Activated CD4-positive, CD25-positive, alpha-beta regulatory T cell treated with anti-CD3 and anti-CD28 coated beads, Interleukin-2, amount 50 U/mL, for 24 hours (primary cell): ENCODE measurements at regions not wholly inside any gene's neighbourhood (a gene's known extent, or its start where the extent isn't known, plus 50 kb on each side); places are given as distances from the start of the nearest gene placed in this dataset.
"Not testable (repeated sequence)": the region's sequence is repeated elsewhere in the genome, so short reads cannot be mapped to it uniquely, and the experiment has no call there.

Source experiments
- ATAC-seq, 2 donors: fragments of 150-1000 bp; cut with Tn5 transposase; one replicate each; pipeline ENCODE4 v1.10.0; 2021; ENCODE audit warnings: mild to moderate bottlenecking in 1 of 2, moderate library complexity in 1 of 2

DNA sequence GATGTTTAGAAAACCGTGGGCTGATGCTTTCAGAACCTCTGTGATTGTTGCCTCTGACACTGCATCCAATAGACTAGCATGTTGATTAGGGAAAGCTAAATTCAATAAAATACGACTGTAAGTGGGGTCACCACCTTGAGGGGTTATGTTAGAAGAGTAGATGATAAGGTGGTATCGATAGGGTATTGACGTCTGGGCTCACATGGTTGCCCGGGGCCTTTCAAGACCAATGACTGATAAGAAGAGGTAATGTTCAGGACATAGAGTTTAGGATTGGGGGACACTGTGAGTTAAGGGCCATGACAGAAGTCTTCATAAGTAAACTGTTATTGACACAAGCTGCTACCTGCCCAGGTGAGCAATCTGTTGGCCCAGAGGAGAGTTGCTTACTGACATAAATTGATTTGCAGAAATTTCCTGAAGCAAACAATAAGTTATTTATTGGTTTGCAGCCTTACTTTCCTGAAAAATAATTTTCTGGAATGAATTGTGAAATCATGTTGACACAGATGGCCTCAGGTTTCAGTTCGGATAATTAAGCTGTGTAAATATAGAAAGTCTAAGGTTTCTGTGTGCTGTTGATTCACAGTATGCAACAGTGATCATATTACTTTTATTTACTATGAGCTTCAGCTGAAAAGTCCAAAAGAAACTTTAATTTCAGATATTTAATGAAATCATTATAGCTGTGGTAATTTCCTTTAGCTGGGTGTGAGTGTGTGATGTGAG, 289.9 kb upstream of the PRSS16 start:
- ATAC-seq, result not testable (repeated sequence)

DNA sequence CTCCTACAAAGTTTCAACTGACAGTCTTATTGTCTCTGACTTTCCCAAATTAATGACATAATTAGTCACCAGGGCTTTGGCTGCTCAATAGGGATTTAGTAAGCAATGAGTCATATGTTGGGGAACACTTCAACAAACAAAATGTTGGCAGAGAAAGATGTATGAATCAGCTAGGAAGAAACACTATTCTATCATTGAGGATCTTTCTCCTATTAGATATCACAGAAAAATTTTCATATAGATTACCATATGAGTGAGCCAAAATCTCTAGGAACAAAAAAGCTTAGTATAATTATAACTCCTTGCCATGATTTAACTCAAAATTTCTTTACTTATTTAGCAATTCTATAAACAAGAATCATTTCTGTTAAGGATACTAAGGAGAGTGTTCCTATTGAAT, 286.3 kb upstream of the PRSS16 start:
- ATAC-seq, result not testable (repeated sequence)

DNA sequence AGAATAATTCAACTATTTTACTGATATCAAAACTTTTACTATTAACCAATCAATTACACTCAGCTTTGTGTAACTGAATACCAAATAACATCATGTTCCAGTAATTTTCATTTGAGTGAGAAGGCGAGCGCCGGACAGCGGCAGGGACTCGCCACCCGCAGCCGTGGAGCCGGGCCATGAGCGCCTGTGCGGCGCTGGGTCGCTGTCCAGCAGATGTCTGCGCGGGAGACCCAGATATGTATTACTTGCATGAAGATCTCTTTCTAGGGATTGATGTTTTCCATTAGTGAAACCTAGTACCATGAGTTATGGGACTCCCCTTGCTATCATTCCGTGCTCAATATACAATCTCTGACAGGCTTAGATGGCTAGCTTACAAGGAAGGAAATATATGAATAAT, 245.1 kb upstream of the PRSS16 start:
- no peak for ATAC-seq

DNA sequence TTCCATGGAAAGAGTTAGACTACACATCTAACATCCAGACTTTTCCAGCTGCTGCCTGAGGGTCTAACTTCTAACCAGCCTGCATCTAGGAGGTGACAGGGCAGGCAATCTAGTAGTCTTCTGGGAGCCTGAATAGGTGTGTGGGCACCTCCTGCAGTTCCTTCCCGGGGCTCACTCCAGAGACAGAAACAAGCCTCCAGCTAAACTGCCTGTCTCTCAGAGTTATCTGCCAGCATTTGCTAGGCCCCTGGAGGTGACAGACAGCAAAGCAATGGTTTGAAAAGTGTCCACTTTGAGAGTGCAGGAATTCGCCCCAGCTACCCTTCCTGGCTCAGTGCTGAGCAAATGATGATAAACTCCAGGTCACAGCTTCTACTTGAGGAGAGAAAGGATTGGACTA, 240.5 kb upstream of the PRSS16 start:
- no peak for ATAC-seq

DNA sequence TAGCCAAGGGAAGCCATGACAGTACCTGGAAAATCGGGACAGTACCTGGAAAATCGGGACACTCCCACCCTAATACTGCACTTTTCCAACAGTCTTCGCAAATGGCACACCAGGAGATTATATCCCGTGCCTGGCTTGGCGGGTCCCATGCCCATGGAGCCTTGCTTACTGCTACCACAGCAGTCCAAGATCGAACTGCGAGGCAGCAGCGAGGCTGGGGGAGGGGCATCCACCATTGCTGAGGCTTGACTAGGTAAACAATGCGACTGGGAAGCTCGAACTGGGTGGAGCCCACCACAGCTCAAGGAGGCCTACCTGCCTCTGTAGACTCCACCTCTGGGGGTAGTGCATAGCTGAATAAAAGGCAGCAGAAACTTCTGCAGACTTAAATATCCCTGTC, 238.9 kb upstream of the PRSS16 start:
- not testable (repeated sequence) for ATAC-seq

DNA sequence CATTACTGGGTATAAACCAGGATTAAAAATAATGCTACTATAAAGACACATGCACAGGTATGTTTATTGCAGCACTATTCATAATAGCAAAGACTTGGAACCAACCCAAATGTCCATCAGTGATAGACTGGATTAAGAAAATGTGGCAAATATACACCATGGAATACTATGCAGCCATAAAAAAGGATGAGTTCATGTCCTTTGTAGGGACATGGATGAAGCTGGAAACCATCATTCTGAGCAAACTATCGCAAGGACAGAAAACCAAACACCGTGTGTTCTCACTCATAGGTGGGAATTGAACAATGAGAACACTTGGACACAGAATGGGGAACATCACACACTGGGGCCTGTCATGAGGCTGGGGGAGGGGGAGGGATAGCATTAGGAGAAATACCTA, 233.4 kb upstream of the PRSS16 start:
- ATAC-seq, result not testable (repeated sequence)

DNA sequence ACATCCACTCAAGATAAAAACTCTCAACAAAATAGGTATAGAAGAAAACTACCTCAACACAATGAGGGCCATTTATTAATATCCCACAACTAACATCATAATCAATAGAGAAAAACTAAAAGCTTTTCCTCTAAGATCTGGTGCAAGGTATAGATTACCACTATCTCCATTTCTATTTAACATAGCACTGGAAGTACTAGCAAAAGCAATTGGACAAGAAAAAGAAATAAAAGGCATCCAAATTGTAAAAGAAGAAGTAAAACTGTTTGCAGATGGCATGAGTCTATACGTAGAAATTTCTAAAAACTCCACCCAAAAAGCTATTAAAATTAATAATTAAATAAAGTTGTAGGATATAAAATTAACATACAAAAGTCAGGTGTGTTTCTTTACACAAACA, 230.8 kb upstream of the PRSS16 start:
- no peak for ATAC-seq

DNA sequence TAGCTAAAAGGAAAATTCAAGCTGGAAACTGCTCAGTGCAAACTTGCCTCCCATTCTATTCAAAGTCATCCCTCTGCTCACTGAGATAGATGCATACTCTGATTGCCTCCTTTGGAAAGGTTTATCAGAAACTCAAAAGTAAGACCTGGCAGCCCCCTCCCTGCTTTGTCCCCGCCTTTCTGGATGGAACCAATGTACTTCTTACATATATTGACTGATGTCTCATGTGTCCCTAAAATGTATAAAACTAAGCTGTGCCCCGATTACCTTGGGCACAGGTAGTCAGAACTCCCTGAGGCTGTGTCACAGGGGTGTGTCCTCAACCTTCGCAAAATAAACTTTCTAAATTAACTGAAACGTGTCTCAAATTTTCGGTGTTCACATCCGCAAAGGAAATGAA, 229.1 kb upstream of the PRSS16 start:
- ATAC-seq, result not testable (repeated sequence)

DNA sequence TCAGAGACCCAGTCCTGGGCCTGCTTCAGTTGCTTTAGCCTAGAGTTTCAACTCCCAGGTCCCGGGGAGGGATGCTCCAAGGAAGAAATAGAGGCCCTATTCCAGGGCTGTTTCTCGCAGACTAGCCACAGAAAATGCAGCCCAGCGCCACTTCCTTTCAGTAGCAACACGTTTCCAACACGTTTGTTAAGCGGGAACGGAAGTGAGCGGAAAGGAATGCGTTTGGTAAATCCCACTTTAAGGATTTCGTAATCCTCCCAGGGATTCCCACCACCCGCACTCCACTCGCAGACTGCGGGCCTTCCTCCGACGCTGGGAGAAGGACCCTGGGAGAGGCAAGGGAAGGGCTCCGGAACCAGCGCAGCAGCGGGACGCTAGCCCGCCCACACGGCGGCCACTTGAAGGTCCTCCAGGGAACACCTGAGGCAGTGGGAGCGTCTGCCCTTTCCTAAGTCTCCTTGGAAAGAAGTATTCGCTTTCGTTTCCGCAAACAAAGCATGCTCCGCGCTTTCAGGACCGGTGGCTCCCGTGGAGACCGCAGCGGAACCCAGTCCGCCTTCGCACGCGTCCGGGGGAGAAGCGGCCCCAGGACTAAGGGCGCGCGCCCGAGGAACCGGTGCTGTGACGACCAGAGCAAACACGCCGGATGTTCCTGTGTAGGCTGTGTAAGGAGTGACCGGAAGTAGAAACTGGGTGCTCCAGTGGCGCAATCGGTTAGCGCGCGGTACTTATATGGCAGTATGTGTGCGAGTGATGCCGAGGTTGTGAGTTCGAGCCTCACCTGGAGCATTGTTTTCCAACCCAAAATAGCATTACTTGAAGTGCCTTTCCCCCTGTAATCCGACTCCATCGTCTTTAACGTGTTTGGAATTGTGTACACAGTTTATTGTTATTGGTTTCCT, 227.6 kb upstream of the PRSS16 start:
- ATAC-seq, result peak; percentile 65 to 76

DNA sequence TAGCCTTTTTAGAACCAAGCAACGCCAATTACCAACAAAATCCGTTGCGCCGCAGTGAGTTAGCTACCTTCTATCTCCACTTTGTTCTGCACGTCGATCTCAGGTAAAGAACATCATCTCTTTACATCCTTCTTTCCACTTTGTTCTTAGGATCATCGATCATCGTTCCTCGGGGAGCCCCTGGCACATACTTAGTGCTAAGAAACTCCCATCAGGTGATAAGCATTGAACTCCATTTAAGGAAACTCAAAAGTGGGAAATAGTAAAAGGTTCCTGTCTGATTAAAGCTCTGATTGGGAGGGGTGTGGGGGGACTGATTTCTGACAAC, 227.0 kb upstream of the PRSS16 start:
- ATAC-seq, result no peak

DNA sequence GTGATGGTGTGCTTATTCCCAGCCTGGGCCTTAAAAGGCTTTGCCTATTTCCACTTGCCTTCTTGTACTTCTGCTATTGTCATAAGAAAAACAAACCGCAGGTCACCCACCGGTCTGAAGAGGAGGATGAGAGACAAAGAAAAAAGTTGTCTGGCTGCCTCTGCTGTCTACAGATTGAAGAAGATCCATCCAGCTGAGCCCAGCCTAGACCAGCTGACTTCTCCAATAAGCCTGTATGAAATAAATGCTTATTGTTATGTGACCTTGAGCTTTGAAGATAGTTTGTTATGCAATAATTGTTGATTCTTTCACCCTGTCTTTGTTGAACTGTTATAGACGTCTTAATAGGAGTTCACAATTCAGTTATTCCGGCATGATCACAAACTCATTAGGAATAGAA, 223.8 kb upstream of the PRSS16 start:
- ATAC-seq, result no peak

DNA sequence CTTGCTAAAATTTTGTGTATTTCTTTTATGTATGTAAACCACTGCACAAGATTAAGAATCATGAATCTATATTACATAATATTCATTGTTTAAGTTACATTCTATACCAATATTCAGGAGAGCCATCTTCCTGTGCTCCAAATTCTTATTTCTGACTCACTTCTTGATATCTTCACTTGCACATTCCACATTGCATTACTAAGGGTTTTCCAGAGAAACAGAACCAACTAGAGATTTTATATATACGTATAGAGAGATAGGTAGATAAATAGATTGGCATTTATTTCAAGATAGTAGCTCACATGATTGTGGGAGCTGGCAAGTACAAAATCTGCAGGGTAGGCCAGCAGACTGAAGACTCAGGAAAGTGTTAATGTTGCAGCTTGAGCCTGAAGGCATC, 222.2 kb upstream of the PRSS16 start:
- ATAC-seq, result no peak

DNA sequence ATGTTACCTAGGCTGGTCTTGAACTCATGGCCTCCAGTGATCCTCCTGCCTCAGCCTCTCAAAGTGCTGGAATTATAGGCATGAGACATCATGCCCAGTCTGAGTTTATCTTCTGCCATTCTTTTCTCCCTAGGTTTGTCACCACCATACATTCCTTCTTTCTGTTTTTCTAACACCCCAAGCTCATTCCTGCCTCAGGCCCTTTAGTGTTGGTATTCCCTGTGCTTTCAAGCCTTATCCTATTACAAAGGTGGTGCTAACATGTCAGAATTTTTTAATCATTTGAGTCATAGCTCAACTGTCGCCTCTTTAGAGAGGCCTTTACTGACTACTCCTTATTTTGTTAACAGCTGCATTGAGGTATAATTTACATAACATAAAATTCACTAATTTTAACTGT, 221.1 kb upstream of the PRSS16 start:
- ATAC-seq, result no peak

DNA sequence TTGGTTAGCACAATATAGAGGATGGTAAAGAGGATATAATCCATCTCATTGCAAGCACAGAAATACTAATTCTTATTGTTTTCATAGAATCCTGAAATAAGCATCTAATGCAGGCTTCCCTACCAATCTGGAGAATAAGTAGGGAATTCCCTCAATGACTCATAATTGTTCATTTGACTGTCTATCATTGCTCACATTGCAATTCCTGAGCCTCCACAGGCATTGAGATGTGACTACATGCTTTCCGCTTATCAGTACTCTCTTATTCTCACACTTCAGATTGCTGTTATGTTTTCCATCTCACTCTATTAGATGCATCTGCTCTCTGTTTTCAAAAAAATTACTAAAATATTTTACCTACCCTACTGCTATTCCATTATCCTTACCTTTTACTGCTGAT, 216.2 kb upstream of the PRSS16 start:
- no peak for ATAC-seq

DNA sequence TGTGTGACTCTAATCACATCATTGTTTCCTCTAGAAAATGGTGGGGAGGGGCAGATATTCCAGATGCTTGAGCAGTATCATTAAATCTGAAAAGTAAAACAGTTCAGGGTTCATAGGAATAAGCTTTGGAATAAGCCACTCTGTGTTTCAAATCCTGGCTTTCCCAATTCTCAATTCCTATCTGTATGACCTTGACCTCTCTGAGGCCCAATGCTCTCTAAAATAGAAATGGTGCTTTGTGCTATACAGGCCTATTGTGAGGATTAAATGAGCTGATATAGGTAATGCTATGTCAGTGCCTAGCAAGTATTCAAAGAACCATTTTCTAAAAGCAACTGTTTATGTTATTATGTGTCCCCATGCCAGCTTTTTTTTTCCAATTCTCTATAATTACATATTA, 209.0 kb upstream of the PRSS16 start:
- no peak for ATAC-seq

DNA sequence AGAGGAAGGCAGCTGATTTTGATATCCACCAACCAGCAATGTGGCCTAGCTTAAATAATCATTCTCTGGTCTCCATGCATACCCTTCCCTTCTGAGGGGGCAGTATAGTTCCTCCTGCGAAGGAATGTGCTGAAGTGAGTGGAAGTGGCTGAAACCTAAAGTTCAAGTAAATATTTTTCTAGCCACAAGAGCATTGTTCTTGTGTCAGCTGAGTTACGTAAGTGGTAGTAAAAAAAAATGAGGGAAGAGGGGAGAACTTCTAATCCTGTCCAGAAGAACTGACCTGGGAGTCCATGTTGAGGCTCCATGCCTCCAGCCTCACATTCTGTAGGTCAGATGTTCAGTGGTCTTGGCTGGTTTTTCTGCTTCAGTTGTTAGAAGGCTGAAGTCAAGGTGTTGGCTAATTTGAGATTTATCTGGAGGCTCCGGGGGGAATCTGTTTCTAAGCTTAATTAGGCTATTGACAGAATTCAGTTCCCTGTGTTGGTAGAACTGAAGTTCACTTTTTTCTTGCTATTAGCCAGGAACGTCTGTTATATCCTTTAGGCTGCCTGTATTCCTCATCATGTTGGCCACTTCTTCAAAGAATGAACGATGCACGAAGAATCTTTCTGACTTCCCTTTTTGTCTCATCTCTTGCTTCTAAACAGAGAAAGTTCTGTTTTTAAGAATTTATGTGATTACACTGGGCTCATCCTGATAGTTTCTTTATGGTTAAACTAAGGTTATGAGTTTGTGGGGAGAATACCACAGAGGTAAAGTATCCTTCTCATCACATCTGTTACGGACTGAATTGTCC, 207.1 kb upstream of the PRSS16 start:
- no peak for ATAC-seq

DNA sequence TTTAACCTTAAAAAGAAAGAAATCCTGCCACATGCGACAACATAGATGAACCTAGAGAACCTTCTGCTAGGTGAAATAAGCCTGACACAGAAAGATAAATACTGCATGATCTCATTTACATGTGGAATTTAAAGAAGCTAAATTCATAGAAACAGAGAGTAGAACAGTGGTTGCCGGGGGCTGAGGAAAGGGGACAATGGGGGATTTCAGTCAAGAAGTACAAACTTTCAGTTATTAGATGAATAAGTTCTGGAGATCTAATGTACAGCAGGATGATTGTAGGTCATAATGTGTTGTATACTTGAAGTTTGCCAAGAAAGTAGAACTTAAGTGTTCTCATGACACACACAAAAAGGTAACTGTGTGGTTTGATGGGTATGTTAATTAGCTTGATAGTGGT, 204.3 kb upstream of the PRSS16 start:
- no peak for ATAC-seq

DNA sequence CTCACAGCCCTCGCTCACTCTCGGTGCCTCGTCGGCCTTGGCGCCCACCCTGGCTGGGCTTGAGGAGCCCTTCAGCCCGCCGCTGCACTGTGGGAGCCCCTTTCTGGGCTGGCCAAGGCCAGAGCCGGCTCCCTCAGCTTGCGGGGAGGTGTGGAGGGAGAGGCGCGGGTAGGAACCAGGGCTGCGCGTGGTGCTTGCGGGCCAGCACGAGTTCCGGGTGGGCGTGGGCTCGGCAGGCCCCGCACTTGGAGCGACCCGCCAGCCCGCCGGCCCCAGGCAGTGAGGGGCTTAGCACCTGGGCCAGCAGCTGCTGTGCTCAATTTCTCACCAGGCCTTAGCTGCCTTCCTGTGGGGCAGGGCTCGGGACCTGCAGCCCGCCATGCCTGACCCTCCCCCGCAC, 202.4 kb upstream of the PRSS16 start:
- ATAC-seq, result not testable (repeated sequence)

DNA sequence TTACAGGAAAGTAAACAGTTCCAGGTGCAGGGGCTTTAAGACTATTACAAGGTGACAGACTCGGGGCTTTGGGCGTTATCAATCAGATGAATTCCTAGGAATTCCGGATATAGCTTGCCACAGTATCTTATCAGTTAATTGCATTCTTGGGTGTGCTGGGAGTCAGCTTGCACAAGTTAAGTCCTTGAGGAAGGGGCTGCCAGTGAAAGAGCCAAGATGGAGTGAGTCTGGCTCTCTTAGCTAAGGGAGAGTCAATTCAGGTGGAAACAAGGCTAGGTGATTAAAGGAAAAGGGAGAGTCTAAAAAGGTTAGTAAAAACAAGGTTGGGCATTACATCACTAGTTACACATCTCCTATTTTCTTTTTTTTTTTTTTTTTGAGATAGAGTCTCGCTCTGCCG, 199.8 kb upstream of the PRSS16 start:
- ATAC-seq, result not testable (repeated sequence)

DNA sequence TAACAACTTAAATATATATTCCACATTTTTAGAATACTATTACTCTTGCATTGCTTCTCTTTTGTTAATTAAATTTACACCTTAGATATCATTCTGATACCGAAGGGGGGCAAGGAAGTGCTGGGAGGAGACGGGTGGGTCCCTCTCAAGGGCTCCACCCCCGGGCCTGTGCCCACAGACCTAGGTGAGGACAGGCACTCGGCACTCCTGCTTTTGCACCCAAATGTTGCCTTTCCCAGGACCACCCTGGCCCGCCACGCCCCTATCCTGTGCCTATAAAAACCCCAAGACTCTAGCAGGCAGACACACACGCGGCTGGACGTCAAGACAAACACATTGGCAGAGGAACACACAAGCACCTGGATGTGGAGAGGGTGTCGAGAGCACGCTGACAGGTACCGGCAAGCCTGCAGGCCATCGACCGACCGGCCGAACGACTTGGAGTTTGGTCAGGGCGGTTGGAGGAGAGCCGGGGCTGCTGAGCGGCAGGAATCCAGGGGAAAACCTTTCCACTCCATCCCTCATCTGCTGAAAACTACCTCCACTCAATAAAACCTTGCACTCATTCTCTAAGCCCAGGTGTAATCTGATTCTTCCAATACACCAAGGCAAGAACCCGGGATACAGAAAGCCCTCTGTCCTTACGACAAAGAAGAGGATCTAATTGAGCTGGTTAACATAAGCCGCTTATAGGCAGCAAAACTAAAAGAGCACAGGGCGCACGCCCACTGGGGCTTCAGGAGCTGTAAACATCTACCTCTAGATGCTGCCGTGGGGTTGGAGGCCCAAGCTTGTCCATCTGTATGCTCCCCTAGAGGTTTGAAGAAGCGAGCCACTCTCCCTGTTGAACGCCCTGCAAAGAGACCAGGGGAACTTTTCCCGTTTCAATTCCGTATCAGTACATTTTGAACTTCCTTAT, 197.4 kb upstream of the PRSS16 start:
- ATAC-seq, result no peak

DNA sequence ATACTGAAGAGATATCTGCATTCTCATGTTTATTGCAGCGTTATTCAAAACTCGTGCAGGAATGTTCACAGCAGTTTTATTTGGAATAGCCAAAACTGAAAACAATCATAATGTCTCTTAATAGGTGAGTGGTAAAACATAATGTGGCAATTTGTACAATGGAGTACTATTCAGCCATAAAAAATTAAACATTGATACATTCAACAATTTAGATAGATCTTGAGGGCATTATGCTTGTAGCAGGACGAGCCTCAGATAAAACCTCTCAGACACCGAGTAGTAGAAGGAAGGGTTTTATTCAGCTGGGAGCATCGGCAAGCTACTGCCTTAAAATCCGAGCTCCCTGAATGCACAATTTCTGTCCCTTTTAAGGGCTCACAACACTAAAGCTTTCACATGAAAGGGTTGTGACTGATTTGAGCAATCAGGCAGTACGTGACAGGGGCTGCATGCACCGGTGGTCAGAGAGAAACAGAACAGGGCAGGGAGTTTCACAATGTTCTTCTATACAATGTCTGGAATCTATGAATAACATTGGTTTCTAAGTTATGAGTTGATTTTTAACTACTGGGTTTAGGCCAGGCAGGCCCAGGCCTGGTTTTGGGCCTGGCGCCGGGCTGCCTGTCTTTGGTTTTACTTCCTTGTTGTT, 195.3 kb upstream of the PRSS16 start:
- ATAC-seq, result not testable (repeated sequence)

DNA sequence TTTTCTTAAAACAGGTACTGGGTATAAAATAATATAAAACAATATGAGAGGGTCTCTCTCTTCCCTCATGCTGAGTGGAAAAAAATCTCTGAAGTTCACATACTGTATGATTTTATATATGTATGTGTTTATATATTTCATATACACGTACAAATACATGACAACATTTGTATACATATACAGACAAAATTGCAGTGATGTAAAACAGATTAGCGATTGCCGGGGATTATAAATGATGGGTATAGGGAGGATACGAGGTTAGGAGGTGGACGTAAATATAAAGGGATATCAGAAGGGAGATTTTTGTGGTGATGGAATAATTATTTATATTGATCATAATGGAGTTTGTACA, 194.8 kb upstream of the PRSS16 start:
- no peak for ATAC-seq
